ENCODE measurements at regions not wholly inside any gene's neighbourhood (a gene's known extent, or its start where the extent isn't known, plus 50 kb on each side); places are given as distances from the start of the nearest gene placed in this dataset.
"Not testable (repeated sequence)": the region's sequence is repeated elsewhere in the genome, so short reads cannot be mapped to it uniquely, and the experiment has no call there.

DNA sequence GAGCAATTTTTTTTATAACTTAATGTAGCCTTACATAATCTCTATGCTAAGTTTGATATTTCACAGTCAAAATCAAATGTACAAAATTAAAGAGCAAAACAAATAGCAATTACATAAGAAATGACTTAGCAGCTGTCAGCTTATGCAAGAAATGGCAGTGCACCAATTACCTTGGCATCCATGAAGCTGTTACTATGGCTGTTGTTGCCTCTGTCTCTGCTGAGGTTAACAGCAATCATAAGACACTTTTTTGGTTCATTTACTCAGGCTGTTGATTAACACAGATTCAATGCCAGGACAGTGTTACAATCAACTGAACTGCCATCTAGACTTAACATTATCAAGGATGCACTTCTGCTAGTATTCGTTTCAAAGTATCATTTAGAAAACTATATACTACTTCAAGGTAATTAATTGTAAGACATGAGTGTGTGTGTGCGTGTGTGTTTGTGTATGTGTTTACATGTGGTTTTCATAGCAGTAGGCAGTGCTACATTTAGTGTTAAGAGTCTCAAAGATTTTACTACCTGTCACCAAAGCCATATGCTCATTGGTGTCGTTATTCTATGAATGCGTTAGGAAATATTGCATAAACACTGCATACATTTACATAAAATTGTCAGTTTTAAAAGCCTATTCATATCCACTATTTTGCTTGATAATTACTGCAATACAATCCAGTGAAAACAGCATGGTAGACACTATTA lies 1084.2 kb upstream of the COX7C start:
- TF ChIP-seq, protein P1, sequence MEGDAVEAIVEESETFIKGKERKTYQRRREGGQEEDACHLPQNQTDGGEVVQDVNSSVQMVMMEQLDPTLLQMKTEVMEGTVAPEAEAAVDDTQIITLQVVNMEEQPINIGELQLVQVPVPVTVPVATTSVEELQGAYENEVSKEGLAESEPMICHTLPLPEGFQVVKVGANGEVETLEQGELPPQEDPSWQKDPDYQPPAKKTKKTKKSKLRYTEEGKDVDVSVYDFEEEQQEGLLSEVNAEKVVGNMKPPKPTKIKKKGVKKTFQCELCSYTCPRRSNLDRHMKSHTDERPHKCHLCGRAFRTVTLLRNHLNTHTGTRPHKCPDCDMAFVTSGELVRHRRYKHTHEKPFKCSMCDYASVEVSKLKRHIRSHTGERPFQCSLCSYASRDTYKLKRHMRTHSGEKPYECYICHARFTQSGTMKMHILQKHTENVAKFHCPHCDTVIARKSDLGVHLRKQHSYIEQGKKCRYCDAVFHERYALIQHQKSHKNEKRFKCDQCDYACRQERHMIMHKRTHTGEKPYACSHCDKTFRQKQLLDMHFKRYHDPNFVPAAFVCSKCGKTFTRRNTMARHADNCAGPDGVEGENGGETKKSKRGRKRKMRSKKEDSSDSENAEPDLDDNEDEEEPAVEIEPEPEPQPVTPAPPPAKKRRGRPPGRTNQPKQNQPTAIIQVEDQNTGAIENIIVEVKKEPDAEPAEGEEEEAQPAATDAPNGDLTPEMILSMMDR (conservative IDR thresholded peaks at IDR 0.05): no peak
- H3K27ac ChIP-seq: no peak overlapping the region

- TF ChIP-seq, protein P1 (conservative IDR thresholded peaks at IDR 0.05): no peak
Measured at GRCh38 chr5:85538362-85538761, 1079.4 kb upstream of the COX7C start.

DNA sequence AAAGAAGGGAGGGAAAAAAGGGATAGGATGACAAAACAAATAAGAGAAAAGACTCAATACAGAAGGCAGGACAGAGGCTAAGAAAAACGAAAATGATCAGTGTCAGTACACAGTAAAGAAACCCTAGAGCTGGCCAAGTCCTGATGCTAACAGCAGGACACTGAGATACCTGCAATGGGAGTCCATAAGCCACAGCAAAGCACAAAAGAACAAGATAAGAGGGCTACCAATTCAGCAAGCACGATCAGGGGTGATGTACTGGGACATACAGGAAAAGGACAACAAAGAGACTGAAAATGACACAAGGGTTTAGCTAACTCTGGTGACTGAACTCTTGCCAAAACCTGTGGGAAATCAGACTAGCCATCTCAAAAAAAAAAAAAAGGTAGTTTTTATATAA lies 1072.6 kb upstream of the COX7C start:
- H3K27ac ChIP-seq: no peak overlapping the region
- TF ChIP-seq, protein P1 (conservative IDR thresholded peaks at IDR 0.05): no peak

More at GRCh38 chr5:85538362-85538761, 1079.4 kb upstream of the COX7C start:
- H3K27ac ChIP-seq: no peak overlapping the region

GRCh38 chr5:85549229-85549628 lies 1068.5 kb upstream of the COX7C start:
- TF ChIP-seq, protein P1 (conservative IDR thresholded peaks at IDR 0.05): no peak
- no peak overlapping the region for H3K27ac ChIP-seq

GRCh38 chr5:85549836-85550599 lies 1067.7 kb upstream of the COX7C start:
- H3K27ac ChIP-seq: no peak overlapping the region
- TF ChIP-seq, protein P1 (conservative IDR thresholded peaks at IDR 0.05): no peak

- TF ChIP-seq, protein P1 (conservative IDR thresholded peaks at IDR 0.05): no peak
- no peak overlapping the region for H3K27ac ChIP-seq
Measured at GRCh38 chr5:85556464-85556863, 1061.3 kb upstream of the COX7C start.

- TF ChIP-seq, protein P1 (conservative IDR thresholded peaks at IDR 0.05): no peak
Measured at GRCh38 chr5:85576666-85577065, 1041.1 kb upstream of the COX7C start.

GRCh38 chr5:85587806-85588205 lies 1029.9 kb upstream of the COX7C start:
- H3K27ac ChIP-seq: not testable (repeated sequence)

More at GRCh38 chr5:85576666-85577065, 1041.1 kb upstream of the COX7C start:
- H3K27ac ChIP-seq: no peak overlapping the region

DNA sequence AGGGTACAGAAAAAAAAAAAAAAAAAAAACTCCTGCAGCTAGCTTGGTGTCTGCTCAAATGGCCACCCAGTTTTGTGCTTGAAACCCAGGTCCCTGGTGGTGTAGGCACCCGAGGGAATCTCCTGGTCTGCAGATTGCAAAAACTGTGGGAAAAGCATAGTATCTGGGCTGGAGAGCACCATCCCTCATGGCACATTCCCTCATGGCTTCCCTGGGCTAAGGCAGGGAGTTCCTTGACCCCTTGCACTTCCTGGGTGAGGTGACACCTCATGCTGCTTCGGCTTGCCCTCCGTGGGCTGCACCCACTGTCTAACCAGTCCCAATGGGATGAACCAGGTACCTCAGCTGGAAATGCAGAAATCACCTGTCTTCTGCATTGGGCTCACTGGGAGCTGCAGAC lies 1029.5 kb upstream of the COX7C start:
- not testable (repeated sequence) for H3K27ac ChIP-seq

Data from VCaP (cell line).